GM18508 (cell line): ENCODE measurements at regions not wholly inside any gene's neighbourhood (a gene's known extent, or its start where the extent isn't known, plus 50 kb on each side); places are given as distances from the start of the nearest gene placed in this dataset.

Source experiments
- ATAC-seq: cut with Tn5 transposase; IDR thresholded peaks from one replicate; pipeline ENCODE4 v1.9.1; 2021; ENCODE audit warnings: moderate number of reproducible peaks; ENCODE audit not compliant: insufficient read depth, unreplicated experiment

DNA sequence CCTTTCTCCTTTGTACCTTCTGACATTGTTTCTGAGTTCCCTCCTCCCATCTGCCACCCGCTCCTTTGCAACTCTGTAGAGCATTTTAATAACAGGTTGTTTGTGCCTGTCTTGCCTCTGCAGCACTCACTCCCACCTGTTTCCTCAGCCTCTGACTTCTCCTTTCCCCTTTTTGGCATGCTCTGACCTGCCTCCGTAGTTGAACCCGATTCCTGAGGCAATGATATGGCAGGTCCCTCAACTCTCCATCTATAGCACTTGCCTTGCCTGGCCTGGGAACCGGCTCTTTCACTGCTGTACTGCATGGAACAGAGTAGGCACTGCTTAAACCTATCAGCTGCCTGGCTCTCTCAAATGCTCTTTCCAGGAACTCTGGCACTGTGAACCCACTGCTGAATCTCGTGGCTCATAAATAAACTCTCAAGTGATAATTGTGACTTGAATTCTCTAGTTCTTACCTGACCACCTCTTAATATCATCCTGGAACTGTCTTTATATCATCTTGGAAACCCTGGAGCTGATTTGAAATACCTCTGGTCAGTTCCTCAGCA lies 50.3 kb downstream of the UTRN start:
- no peak for ATAC-seq

DNA sequence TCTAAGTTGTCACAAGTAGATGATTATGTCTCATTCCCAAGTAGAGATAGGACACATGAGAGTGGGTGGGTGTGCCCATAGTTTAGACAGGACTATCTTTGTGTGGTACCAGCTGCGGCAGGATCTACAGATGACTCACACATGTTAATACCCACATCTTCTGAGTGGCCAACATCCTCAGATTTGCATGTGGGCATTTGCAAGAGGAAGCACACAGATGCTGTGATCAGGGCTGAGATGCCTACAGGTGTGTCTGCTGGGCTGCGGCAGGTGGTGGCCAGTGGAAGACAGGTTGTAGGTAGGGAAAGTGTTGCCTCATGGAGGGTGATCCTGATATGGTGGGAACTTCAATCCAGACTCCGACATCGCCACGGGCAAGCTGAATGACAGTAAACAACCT lies 50.8 kb downstream of the UTRN start:
- peak; percentile 57 for ATAC-seq

DNA sequence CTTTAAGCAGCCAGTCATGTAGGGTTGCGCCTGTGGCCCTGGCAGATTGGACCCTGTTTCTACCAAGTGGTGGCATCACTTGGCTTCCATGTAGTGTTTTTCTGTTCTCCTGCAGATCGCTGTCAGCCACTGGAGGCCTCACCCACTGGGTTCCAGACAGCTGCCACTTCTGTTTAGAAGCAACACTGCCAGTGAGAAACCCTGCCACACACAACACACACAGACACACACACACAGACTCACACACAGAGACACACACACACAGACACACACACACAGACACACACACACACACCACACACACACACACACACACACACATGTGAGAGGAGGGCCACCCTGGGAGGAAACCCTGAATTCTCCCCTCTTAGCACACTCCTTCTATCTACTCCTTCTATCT lies 51.8 kb downstream of the UTRN start:
- ATAC-seq = no peak

DNA sequence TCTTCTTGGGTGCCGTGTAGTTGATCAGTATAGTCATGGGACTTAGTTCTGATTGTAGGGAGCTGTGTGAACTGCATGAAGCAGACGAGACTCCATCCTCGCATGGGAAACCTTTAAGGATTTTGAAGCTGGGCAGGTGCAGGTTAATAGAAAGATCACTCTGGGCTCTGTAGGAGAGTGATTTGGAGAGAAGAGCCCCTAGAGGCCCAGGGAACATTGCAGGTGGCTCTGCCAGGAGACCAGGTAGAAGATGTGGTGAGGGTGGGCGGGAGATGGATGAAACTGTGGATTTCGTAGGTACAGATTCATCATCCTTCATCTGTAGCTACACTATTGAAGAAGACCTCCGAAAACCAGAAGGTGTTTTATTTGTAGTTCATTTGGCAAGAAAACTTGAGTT lies 53.3 kb downstream of the UTRN start:
- no peak for ATAC-seq

DNA sequence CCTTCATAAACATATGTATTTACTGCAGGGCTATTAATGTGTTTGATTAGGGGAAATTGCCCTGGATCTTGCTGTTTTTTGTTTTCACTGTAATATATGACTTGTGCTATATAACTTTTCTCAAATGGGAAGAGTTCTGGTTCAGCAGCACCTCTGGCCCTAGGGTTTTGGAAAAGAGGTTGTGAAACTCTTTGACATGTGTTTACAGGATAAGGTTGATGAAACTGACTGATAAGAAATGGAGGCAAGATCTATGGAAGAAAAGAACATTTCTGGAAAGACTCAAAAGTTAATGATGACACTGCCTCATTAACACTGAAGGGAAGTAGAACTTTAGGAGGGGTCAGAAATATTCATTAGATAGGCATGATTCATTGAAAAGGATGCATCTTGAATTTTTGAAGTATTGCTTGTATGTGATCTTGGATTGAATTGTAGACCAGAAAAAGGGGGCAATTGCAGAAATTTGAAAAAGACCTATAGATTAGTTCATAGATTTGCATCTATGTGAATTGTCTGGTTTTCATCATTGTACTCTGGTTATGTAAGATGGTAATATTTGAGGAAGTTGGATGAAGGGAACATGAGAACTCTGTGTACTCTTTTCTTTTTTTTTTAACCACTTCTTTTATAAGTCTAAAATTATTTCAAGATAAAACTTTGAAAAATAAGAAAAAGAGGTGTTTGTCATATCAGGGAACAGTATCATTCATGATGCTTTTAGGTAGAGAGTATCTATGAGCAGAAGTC lies 54.0 kb downstream of the UTRN start:
- ATAC-seq = no peak

DNA sequence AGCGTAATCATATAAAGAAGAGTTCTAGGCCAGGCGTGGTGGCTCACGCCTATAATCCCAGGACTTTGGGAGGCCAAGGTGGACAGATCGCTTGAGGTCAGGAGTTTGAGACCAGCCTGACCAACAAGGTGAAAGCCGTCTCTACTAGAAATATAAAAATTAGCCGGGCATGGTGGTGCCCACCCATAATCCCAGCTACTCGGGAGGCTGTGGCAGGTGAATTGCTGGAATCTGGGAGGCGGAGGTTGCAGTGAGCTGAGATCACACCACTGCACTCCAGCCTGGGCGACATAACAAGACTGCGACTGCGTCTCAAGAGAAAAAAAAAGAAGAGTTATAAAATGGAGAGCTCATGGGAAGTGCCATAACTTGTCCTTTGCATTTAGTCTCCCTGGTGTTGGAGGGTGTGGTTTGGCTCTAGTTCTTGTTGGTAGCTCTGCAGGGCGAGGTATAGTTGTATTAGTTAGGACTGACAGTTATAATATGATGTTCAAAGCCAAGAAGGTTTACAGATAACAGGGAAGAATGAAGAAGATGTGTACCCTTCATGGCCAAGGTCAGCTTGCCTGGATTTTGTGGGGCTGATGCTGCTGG lies 54.8 kb downstream of the UTRN start:
- no peak for ATAC-seq

DNA sequence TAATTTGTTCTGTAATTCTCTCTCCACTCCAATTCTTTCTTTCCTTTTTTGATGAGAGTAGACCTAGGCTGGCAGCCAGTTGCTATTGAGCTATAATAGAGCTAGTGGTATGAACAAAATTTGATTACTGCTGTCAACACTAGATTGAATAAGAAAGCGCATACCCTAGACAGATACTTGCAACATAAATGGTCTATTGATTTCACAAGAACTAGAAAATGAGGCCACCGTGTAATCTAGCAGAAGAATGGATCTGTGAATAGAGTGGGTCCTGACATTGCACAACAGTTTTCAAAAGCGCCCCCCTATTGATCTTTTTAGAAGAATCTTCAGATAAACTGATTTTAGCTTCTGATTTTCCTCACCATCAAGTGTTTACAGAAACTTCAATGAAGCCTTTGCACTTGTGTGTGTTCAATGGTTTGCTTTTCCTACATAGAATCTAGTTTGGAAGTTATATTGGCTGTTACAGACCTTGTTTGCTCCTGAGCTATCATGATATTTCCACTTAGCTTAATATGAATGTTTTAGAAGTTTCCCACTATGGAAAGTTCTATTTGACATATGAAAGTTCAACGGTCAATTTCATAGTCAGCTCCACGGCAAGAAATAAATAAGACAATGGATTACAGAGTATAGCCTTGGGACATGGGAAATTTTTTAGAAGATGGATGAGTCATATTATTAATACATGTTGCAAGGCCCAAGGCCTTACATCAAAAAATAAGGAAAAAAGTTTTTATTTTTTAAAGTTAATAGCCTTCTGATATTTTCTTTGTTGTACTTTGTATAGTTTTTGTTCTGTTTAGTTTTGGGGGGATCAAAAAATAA lies 55.6 kb downstream of the UTRN start:
- ATAC-seq = no peak

DNA sequence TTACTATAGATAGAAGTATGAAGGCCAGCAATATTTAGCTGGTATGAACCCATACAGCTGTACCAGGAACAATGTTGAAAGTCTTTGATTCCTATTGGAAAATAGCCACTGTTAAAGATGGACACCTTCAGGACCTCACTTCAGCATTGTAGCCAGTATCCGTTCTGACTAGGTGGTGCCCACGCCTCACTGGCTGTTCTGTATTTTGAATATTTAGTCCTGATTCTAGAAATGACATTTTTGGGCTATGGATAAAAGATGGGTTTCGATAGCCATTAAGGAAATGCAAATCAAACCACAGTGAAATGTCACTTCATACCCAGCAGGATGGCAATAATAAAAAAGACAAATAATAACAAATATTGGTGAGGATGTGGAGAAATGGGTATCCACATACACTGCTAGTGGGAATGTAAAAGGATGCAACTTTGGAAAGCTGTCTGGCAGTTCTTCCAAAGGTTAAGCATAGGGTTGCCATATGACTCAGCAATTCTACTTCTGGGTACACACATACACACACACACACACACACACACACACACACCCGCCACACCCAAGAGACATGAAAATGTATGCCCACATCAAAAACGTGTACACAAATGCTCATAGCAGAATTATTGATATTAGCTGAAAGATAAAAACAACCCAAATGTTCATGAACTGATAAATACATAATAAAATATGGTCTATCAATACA lies 56.8 kb downstream of the UTRN start:
- ATAC-seq = no peak

DNA sequence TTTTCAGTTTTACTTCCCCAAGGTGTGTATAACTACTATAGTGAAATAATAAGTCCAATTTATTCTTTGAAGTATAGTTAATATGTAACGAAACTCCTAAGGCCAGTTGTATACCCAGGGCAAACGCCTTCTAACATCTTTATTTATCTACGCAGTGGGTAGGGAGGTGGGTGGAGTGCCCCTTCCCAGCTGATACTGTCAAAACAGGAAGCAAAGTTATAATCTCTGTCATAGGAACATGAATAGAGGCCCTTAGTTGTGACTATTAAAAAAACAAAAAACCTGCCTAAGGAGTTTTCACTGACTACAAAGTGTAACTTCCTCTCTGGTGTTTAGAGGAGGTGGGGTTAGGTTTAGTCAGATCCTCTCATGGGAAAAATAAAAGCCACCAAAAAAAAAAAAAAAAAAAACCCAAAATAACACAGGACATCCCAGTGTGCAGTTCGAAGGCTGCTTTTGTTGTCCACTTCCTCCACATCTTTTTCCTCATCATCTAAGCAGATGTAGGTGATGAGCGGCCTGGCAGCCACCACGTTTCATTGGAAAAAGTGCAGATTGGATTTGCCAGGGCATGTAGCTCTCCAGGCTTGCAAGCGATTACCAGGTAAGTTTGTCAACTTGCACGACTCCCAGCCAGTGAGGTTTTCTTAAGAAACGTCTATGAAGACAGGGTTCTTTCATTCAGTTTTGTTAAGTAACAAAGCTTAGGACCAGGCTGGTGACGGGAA lies 58.7 kb downstream of the UTRN start:
- ATAC-seq = peak; percentile 50

DNA sequence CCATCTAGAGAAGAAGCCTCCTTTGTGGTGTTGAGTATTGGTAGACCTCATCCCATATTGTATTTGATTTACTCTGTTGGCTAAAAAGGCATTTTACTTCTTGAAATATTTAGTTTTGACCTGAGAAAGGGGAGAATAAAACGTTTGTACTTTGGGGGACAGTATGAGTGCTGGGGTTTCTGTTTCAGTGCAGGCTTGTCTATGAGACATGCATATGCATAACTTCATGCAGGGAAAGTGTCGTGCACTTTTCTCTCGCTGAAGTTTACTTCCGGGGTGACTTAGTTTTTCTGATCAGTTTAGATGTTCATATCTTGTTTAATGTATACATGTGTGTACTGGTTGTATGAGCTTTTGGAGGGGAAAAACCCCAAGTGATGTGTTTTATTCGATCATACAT lies 59.5 kb downstream of the UTRN start:
- ATAC-seq = peak; percentile 31

DNA sequence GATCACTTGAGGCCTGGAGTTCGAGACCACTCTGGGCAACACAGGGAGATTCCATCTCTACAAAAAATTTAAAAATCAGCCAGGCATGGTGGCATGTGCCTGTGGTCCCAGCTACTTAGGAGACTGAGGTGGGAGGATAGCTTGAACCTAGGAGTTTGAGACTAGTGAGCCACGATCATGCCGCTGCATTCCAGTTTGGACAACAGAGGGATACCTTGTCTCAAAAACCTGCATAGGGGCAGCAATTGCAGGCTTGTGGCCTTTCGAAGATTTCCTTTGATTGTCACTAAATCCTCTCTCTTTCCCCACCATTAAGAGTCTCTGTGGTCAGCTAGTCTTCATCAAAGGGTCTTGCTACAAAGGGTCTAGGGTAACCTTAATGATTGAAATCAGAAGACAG lies 60.3 kb downstream of the UTRN start:
- ATAC-seq = no peak

DNA sequence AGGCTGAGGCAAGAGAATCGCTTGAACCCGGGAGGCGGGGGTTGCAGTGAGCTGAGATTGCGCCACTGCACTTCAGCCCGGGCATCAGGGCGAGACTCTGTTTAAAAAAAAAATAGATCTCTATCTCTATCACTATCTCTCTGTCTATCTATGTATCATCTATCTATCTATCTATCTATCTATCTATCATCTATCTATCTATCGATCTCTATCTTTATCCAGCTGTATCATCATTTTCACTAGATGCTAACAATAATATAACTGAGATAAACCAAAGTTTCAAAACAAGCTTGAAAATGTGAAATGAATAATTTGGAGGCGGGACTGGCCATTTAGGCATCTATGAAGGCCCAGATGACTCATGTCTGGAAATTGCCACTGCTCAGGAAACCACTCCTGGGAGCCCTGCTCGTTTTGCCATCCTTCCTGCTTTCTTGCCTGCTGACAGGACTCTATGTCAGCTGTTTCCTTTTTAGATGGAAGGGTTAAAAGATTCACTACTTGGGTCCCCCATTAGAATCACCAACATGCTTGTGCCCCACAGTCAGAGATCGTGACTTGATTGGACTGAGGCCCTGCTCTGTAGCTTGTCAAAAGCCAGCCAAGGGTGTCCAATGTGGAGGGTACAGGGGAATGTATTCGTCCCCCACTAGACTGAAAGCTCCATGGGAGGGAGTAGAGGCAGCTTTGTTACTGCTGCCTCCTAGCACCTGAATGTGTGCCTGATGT lies 61.7 kb downstream of the UTRN start:
- ATAC-seq = no peak

DNA sequence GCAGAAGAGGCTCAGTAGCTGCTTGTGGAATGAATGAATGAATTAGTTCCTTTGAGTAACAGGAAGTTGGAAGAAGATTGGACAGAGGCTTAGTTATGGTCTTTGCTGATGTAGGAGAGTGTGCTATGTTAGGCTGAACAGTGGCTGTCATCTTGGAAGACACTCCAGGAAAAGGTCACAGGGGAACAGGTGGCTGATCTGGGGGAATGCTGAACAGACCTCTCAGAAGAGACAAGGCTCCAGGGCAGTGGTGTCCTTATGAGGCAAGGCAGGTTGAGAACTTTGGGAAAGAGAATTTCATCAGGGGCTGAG lies 62.3 kb downstream of the UTRN start:
- no peak for ATAC-seq

DNA sequence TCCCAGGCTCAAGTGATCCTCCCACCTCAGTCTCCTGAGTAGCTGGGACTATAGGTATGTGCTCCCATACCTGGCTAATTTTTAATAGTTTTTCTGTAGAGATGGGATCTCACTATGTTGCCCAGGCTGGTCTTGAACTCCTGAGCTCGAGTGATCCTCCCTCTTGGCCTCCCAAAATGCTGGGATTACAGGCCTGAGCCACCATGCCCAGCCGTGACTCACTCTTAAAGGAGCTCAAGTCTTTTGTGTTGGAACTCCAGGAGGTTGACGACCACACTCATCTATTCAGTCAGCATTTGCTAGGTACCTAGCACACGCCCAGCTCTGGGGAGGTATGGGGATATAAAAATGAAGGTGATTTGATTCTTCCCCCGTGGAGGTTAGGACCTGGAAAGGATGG lies 62.8 kb downstream of the UTRN start:
- ATAC-seq = no peak

DNA sequence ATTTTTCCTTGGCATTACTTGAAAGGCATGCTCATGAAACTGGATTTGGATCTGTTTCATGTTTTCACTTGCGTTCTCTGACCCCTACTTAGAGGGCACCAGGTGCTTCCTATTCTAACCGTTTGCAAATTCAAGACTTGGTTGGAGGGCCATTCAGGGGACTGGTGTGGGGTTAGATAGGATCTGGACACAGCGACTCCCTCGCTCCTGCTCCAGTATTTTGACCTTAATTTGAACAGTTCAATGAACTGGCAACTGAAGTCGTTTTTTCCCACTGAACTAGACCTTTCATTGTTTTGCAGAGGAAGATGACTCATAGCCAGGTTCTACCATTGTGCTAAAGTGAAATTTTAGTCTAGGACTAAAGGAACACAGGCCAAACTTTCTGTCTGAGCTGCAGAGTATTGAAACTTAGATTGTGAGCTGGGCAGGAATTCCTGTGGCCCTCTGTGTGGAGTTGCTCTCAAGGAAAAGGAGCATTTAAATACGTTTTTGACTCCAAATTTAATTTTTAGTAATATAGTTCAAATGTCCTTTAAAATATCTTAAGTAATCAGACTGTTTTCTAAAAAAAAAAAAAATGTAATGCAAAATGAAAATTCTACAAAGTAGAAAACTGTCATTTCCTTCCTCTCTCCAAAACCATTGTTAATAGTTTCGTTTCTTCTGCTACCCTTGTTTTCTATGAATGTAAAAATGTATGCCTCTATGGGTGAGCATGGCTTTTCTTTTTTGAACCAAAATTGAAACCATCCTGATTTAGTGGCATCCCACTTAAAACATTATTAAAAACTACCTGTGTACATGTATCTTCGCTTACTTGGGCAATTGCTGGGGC lies 64.8 kb downstream of the UTRN start:
- ATAC-seq = no peak

DNA sequence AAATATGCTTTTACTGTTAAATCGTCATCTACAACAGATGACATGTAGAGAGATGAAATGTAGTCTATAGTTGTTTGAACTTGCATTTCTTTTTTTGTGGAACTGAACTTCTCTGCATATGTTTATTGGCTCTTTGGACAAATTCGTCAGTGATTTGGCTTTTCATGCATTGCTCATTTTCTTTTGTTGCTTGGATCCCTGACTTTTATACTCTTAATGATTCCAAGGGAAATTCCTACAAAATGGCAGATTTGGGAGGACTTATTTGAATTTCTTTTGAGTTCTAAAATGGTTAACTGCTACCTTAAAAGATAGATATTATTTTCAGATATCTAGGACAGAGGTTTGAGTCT lies 65.4 kb downstream of the UTRN start:
- ATAC-seq = no peak

DNA sequence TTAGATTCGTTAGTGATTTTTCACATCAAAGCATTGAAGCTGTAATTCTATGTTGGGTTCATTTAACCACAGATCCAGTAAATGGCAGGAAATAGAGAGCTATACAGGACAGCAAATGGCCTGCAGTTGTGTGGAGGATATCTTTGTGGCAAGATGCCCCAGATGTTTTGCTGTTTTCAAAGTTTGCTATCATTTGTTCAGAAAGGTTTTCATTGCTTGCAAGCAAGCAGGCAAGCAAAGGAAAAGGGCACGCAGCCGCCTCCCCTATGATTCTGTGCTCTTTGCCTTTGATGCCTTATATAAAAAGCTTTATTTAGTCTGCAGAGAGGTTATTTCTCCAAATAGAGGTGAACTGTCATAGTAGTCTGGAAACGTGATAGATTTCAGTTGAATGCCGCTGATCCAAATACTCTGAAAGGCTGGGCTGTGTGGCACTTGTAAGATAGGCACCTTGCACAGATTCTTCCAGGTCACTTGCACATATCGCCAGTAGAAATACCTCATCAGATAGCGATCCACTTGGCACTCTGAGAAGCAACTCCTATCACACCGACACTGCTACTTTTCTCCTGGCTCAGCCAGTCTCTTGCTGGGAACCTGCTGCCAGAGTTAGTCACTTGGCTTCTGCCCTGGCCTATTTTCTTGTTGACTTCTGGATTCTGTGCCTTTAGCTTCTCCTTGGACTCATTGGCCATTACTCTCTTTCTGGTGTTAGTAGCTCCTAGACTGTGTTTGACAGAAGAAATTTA lies 66.4 kb downstream of the UTRN start:
- no peak for ATAC-seq

DNA sequence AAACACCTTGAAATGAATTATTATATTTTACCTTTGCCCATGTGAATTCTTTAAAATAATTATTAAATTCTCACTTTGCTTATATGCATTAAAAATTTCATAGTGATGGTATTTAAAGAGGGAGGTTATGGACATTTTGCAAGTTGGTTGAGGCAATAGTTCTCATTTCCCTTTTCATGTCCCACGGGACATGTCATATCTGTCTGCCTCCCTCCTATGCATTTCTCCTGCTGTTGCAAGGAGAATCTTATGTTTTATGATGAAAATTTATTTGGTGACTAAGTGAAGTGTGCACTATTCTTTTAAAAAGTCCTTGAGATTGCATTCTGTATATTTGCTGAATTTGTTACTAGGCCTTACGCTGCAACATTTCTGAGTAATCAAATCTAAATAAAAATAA lies 67.2 kb downstream of the UTRN start:
- no peak for ATAC-seq
